ENCODE measurements at regions not wholly inside any gene's neighbourhood (a gene's known extent, or its start where the extent isn't known, plus 50 kb on each side); places are given as distances from the start of the nearest gene placed in this dataset.

DNA sequence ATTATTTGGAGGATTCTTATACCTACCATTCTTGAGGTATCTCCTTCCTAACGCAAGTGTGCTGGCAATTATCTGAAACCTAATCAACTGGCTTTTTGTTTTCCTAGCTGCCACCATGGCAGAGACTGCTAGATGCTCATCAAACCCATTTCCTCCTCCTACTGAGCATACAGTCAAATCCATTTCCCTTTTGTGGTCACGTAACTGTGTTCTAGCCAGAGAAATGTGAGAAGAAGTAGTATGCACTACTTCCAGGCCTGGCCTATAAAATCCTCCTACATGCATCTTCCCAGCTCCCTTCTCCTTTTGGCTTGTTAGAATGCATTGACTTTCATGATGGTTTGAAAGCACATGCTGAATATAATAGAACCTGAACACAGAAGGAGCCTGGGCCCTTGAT, 494.1 kb upstream of the MEIS1 start:
- Histone ChIP-seq H2AFZ (ENCODE audit: low read length) (no peak overlapping the region), H3K4me3 (replicated peaks in 1 of 3; ENCODE audit: insufficient read depth in 1 of 3, low read depth in 2 of 3, low read length in 3 of 3) (no peak overlapping the region), H3K36me3 (replicated peaks in 1 of 2; ENCODE audit: control insufficient read depth in 1 of 2, insufficient read depth in 2 of 2, low read length in 2 of 2) (no peaks in the 10 kb centered on the region), H3K9ac (ENCODE audit: insufficient read depth, low read depth, low read length) (no peak overlapping the region), H3K27me3 (ENCODE audit: control insufficient read depth in 1 of 2, insufficient read depth in 2 of 2, low read length in 2 of 2) (no peaks in the 10 kb centered on the region), H3K4me1 (ENCODE audit: insufficient read depth, low read length) (no peaks in the 10 kb centered on the region), H3K4me2 (ENCODE audit: low read depth, low read length) (no peak overlapping the region), H3K79me2 (ENCODE audit: insufficient read depth, low read length) (no peaks in the 10 kb centered on the region), H3K27ac (ENCODE audit: extremely low read length, insufficient read depth, low read length) (no peak overlapping the region), H4K20me1 (ENCODE audit: insufficient read depth, low read length) (no peaks in the 10 kb centered on the region), H3K9me3 (ENCODE audit: low read length) (no peaks in the 10 kb centered on the region)
- ChIA-PET POLR2A (no interaction called here), CTCF (ENCODE audit: low intra/inter-chr PET ratio, low total read pairs) (no interaction called here)
- no TSS peak for BruUV-seq (replicated peaks)
- 2% methylated on average over 2 of the region's 2 CpGs for WGBS (ENCODE audit: low lambda C conversion rate)
- DNase-seq (ENCODE audit: low spot score) = no peak
- in situ Hi-C loops (cut with HindIII; ENCODE audit: extremely low pct_ligation_motif_present, low pct_unique_long_range_greater_than_20kb) = no loop called here
- TF ChIP-seq MED8 (CRISPR knock-in tag; IDR thresholded peaks at IDR 0.05; ENCODE audit: insufficient replicate concordance) = no peak
- no peak for TF ChIP-seq NFE2L2 (IDR thresholded peaks at IDR 0.05; ENCODE audit: low read length)
- TF ChIP-seq IKZF1 (IDR thresholded peaks at IDR 0.05) = no peak
- TF ChIP-seq, protein P1, sequence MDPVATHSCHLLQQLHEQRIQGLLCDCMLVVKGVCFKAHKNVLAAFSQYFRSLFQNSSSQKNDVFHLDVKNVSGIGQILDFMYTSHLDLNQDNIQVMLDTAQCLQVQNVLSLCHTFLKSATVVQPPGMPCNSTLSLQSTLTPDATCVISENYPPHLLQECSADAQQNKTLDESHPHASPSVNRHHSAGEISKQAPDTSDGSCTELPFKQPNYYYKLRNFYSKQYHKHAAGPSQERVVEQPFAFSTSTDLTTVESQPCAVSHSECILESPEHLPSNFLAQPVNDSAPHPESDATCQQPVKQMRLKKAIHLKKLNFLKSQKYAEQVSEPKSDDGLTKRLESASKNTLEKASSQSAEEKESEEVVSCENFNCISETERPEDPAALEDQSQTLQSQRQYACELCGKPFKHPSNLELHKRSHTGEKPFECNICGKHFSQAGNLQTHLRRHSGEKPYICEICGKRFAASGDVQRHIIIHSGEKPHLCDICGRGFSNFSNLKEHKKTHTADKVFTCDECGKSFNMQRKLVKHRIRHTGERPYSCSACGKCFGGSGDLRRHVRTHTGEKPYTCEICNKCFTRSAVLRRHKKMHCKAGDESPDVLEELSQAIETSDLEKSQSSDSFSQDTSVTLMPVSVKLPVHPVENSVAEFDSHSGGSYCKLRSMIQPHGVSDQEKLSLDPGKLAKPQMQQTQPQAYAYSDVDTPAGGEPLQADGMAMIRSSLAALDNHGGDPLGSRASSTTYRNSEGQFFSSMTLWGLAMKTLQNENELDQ (CRISPR knock-in tag; IDR thresholded peaks at IDR 0.05; ENCODE audit: borderline replicate concordance) = no peak
- no peak for TF ChIP-seq KDM2A (CRISPR knock-in tag; IDR thresholded peaks at IDR 0.05; ENCODE audit: borderline replicate concordance, low read depth)
- no peak for TF ChIP-seq TOE1 (CRISPR knock-in tag; IDR thresholded peaks at IDR 0.05)
- TF ChIP-seq, protein P2, sequence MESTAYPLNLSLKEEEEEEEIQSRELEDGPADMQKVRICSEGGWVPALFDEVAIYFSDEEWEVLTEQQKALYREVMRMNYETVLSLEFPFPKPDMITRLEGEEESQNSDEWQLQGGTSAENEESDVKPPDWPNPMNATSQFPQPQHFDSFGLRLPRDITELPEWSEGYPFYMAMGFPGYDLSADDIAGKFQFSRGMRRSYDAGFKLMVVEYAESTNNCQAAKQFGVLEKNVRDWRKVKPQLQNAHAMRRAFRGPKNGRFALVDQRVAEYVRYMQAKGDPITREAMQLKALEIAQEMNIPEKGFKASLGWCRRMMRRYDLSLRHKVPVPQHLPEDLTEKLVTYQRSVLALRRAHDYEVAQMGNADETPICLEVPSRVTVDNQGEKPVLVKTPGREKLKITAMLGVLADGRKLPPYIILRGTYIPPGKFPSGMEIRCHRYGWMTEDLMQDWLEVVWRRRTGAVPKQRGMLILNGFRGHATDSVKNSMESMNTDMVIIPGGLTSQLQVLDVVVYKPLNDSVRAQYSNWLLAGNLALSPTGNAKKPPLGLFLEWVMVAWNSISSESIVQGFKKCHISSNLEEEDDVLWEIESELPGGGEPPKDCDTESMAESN (CRISPR knock-in tag; conservative IDR thresholded peaks at IDR 0.05) = no peak
- no peak for TF ChIP-seq ETV6 (CRISPR knock-in tag; conservative IDR thresholded peaks at IDR 0.05)
- no peak for TF ChIP-seq ZNF230 (CRISPR knock-in tag; IDR thresholded peaks at IDR 0.05)
- TF ChIP-seq, protein P3, sequence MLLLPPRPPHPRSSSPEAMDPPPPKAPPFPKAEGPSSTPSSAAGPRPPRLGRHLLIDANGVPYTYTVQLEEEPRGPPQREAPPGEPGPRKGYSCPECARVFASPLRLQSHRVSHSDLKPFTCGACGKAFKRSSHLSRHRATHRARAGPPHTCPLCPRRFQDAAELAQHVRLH (CRISPR knock-in tag; IDR thresholded peaks at IDR 0.05; ENCODE audit: borderline replicate concordance, low read depth) = no peak
- TF ChIP-seq, protein P4, sequence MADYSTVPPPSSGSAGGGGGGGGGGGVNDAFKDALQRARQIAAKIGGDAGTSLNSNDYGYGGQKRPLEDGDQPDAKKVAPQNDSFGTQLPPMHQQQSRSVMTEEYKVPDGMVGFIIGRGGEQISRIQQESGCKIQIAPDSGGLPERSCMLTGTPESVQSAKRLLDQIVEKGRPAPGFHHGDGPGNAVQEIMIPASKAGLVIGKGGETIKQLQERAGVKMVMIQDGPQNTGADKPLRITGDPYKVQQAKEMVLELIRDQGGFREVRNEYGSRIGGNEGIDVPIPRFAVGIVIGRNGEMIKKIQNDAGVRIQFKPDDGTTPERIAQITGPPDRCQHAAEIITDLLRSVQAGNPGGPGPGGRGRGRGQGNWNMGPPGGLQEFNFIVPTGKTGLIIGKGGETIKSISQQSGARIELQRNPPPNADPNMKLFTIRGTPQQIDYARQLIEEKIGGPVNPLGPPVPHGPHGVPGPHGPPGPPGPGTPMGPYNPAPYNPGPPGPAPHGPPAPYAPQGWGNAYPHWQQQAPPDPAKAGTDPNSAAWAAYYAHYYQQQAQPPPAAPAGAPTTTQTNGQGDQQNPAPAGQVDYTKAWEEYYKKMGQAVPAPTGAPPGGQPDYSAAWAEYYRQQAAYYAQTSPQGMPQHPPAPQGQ (CRISPR knock-in tag; IDR thresholded peaks at IDR 0.05; ENCODE audit: borderline replicate concordance) = no peak
- TF ChIP-seq RFX5 (IDR thresholded peaks at IDR 0.05; ENCODE audit: low read depth, low read length) = no peak
- TF ChIP-seq CEBPB (IDR thresholded peaks at IDR 0.05; ENCODE audit: borderline replicate concordance, low read depth, low read length) = no peak
- TF ChIP-seq ZNF879 (CRISPR knock-in tag; IDR thresholded peaks at IDR 0.05) = no peak
- no peak for TF ChIP-seq NCOR1 (IDR thresholded peaks at IDR 0.05; ENCODE audit: borderline replicate concordance, low read length)
- no peak for TF ChIP-seq ZNF563 (CRISPR knock-in tag; IDR thresholded peaks at IDR 0.05)
- TF ChIP-seq ZNF556 (CRISPR knock-in tag; IDR thresholded peaks at IDR 0.05; ENCODE audit: borderline replicate concordance) = no peak
- TF ChIP-seq ESRRA (CRISPR knock-in tag; IDR thresholded peaks at IDR 0.05; ENCODE audit: low read depth) = no peak
- no peak for ATAC-seq
- intact Hi-C loops (cut with micrococcal nuclease; ENCODE audit: unreplicated experiment) = no loop called here
- FAIRE-seq = no peak
